LNCaP clone FGC (cell line): ENCODE measurements at regions not wholly inside any gene's neighbourhood (a gene's known extent, or its start where the extent isn't known, plus 50 kb on each side); places are given as distances from the start of the nearest gene placed in this dataset.

Experiments
- DNase-seq: peaks from one replicate; pipeline ENCODE4 v3.0.0-alpha.2; 2011; ENCODE audit warnings: low read depth
- H3K4me3 ChIP-seq: 2 replicates; pipeline ENCODE4 v1.5.1; 2011; ENCODE audit warnings: mild to moderate bottlenecking, low read depth, low read length, control low read depth
- CTCF ChIP-seq: IDR thresholded peaks from 2 replicates; pipeline ENCODE4 v1.5.1; 2012; ENCODE audit warnings: mild to moderate bottlenecking; ENCODE audit not compliant: control insufficient read depth, insufficient read depth; ENCODE audit errors: extremely low read depth

GRCh38 chr11:112783945-112784322 is 177.3 kb upstream of the NCAM1 start:
- no peak for DNase-seq
- no peak overlapping the region for H3K4me3 ChIP-seq
- TF ChIP-seq CTCF, result no peak

- H3K4me3 ChIP-seq, result no peak overlapping the region
- DNase-seq, result no peak
- no peak for TF ChIP-seq CTCF
These were observed 176.7 kb upstream of the NCAM1 start for GRCh38 chr11:112784323-112785073.

- DNase-seq, result no peak
These were observed 176.1 kb upstream of the NCAM1 start for GRCh38 chr11:112785149-112785548.

GRCh38 chr11:112785719-112786118 is 175.5 kb upstream of the NCAM1 start:
- no peak for DNase-seq
- no peak for TF ChIP-seq CTCF
- no peak overlapping the region for H3K4me3 ChIP-seq

More at GRCh38 chr11:112785149-112785548, 176.1 kb upstream of the NCAM1 start:
- no peak for TF ChIP-seq CTCF
- H3K4me3 ChIP-seq, result no peak overlapping the region

GRCh38 chr11:112786196-112786595 is 175.0 kb upstream of the NCAM1 start:
- H3K4me3 ChIP-seq, result no peak overlapping the region
- no peak for DNase-seq
- no peak for TF ChIP-seq CTCF

- no peak for DNase-seq
- TF ChIP-seq CTCF, result no peak
- no peak overlapping the region for H3K4me3 ChIP-seq
These were observed 174.2 kb upstream of the NCAM1 start for GRCh38 chr11:112786886-112787530.

GRCh38 chr11:112789481-112789880 is 171.7 kb upstream of the NCAM1 start:
- TF ChIP-seq CTCF, result no peak
- H3K4me3 ChIP-seq, result no peak overlapping the region
- DNase-seq, result no peak
